GM13976 (cell line): ENCODE measurements at regions not wholly inside any gene's neighbourhood (a gene's known extent, or its start where the extent isn't known, plus 50 kb on each side); places are given as distances from the start of the nearest gene placed in this dataset.

Experiments used
- DNase-seq: peaks from one replicate; pipeline ENCODE4 v3.0.0; 2012; ENCODE audit warnings: low spot score
- in situ Hi-C: fragments of 300-500 bp; cut with MboI; formaldehyde crosslinking; loops from one replicate; pipeline ENCODE4 v1.12.0; 2022; ENCODE audit warnings: low sequenced_read_pairs, mixed read lengths, inconsistent platforms; ENCODE audit not compliant: unreplicated experiment
- TF ChIP-seq, protein P1 (sequence below): IDR thresholded peaks from 2 replicates; pipeline ENCODE4 v1.5.1; 2012; ENCODE audit warnings: borderline replicate concordance, mild to moderate bottlenecking; ENCODE audit not compliant: insufficient read depth; ENCODE audit errors: extremely low read depth, missing control alignments, control extremely low read depth

DNA sequence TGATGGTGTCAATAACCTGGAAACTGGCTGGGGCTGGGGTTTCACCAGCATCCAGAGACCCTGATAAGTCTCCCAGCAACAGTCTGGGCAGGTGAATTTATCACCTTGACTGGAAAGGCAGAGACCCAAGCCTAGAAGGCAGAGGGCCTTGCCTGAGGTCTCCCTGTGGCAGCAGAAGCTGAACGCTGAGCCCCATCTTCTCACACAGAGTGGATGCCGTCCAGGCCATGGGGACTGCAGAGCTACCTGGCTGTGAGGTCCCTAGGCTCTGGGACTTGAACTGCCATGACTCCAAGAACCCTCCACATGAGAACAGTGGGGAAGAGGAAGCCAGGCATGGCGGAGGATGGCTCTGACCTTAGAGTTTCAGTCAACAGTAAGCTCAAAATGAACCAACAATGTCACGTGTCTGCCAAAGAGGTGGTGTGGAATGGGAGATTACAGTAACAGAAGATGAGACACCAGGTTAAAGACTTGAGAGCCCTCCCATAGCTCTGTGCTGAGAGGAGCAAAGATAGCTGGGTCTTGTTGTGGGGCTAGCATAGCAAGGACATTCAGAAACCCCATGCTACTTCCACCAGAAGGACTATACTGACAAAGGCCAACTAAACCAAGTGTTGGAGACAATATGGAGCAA lies 79.1 kb upstream of the LINC01488 start:
- no peak for DNase-seq
- in situ Hi-C loops: no loop called here
- TF ChIP-seq, protein P1, sequence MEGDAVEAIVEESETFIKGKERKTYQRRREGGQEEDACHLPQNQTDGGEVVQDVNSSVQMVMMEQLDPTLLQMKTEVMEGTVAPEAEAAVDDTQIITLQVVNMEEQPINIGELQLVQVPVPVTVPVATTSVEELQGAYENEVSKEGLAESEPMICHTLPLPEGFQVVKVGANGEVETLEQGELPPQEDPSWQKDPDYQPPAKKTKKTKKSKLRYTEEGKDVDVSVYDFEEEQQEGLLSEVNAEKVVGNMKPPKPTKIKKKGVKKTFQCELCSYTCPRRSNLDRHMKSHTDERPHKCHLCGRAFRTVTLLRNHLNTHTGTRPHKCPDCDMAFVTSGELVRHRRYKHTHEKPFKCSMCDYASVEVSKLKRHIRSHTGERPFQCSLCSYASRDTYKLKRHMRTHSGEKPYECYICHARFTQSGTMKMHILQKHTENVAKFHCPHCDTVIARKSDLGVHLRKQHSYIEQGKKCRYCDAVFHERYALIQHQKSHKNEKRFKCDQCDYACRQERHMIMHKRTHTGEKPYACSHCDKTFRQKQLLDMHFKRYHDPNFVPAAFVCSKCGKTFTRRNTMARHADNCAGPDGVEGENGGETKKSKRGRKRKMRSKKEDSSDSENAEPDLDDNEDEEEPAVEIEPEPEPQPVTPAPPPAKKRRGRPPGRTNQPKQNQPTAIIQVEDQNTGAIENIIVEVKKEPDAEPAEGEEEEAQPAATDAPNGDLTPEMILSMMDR: no peak

DNA sequence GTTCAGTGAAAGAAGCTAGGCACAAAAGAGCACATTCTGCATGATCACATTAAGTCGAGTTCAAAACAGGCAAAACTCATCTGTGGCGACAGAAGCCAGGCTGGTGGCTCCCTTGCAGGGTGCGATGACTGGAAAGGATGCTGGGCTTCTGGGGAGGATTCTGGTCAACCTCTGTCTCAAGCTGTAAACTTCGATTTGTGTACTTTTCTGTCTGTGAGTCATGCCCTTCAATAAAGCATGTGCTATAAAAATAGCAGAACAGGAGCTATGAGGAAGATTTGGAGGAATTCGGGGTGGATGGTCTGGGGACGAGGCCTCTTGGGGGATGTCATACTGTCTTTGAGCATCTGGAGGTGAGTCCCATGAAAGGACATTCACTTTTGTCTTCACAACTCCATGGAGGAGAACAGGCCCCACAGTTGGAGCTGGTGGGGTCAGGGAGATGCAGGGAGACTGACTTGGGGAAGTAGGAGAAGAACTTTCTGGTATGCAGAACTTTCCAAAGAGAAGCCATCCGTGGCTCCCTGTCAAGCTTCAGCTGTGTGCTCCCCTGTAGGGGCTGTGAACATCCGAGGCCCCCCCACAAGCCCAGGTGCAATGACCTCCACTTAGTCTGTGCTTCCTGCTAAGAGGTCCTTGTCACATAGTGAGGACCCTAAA lies 77.8 kb upstream of the LINC01488 start:
- in situ Hi-C loops: no loop called here
- TF ChIP-seq, protein P1: no peak
- DNase-seq: no peak

DNA sequence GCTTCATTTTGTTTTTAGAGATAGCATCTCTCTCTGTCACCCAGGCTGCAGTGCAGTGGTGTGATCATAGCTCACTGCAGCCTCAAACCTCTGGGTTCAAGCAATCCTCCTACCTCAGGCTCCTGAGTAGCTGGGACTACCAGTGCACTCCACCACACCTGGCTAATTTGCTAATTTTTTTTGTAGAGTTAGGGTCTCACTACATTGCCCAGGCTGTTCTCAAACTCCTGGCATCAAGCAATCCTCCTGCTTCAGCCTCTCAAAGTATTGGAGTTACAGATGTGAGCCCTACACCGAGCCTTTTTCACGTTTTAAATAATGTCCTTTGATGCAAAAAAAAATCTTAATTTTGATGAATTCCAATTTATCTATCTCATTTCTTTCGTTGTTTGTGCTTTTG lies 75.4 kb upstream of the LINC01488 start:
- TF ChIP-seq, protein P1: no peak
- DNase-seq: no peak
- in situ Hi-C loops: no loop called here

DNA sequence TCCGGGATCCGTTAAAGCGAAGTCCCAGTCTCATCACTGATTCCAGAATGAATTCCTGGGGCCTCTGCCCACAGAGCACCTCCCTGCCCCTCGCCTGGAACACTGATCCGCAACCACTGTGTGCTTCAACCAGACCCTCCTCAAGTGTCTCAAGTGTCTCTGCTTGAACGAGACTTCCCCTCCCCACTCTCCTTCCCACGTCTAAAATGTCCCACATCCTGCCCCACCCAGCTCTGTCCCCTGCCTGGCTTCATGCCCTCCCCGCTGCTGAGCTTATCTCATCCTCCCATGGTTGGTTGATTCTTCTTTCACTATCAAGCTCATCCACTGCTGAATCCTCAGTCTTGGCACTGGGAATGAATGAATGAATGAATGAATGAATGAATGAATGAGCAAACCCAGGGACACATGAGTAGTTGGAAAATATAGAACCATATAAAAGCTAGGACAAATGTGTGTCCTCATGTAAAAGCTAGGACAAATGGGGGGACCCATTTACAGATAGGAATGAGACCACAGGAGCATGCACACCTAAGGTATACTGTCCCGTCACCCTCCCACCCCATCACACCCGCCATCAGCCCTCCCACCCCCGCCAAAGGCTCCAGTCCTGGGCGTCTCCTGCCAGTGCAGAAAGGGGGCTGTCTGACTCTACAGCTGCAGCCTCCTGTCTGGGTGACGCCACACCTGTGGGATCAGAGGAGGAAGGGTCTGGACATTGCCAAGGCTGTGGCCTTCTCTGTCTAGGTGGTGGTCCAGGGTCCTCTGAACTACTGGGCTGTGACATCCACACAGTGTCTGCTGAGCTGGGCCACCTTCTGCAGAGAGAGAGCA lies 71.4 kb upstream of the LINC01488 start:
- TF ChIP-seq, protein P1: no peak
- in situ Hi-C loops: no loop called here
- no peak for DNase-seq

DNA sequence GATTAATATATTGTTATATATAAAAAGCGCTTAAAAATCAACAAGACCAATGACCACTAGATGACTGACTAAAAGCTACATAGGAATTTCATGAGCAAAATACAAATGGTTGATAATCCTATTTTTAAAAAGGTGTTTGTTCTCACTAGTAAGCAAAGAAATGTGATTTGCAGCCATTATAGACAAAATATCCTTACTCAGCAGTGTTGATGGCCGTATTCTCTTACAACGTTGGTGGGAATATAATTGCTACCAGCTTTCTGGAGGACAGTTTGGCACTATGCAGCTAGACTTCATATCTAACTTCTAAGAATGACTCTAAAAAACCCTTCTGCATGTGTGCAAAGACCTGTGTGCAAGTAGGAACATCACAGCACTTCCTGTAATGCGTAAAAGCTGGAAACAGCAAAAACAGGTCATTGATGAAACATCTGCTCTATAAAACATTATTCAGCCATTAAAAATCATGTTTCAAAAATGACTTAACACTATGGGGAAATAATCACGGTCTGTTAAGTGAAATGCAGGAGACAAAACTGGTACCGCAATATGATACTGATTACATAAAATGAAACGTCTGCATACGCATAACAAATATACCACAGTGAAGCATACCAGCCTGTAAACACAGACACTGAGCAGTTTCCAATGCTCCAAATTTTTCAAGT lies 70.1 kb upstream of the LINC01488 start:
- DNase-seq: no peak
- TF ChIP-seq, protein P1: no peak
- in situ Hi-C loops: no loop called here
